Testis (tissue), 2 donors: ENCODE measurements at regions not wholly inside any gene's neighbourhood (a gene's known extent, or its start where the extent isn't known, plus 50 kb on each side); places are given as distances from the start of the nearest gene placed in this dataset.

ENCODE experiments used
- DNase-seq: peaks from one replicate; pipeline ENCODE4 v3.0.0-alpha.2; 2019
- H3K27ac ChIP-seq, 2 donors: fragments of 200-600 bp; sonication (generic); one replicate each; pipeline ENCODE4 v1.5.1; 2019
- H3K27me3 ChIP-seq: fragments of 200-600 bp; sonication (generic); one replicate; pipeline ENCODE4 v1.5.1; 2019
- H3K36me3 ChIP-seq: fragments of 200-600 bp; sonication (generic); one replicate; pipeline ENCODE4 v1.5.1; 2017; ENCODE audit warnings: low read depth; ENCODE audit errors: missing control alignments
- H3K4me1 ChIP-seq: fragments of 200-600 bp; sonication (generic); one replicate; pipeline ENCODE4 v1.5.1; 2019
- H3K4me3 ChIP-seq, 2 donors: fragments of 200-600 bp; sonication (generic); one replicate each; pipeline ENCODE4 v1.5.1; 2017 to 2019
- H3K9me3 ChIP-seq: fragments of 200-600 bp; sonication (generic); one replicate; pipeline ENCODE4 v1.5.1; 2017
- CTCF ChIP-seq, 3 experiments: fragments of 450-650 bp in 2 of 3; fragments of 200-600 bp in 1 of 3; sonication (generic) in 1 of 3; IDR thresholded peaks; one replicate each; pipeline ENCODE4 v1.5.1; 2016 to 2019; ENCODE audit warnings: antibody characterized with exemption in 3 of 3, mild to moderate bottlenecking in 2 of 3, moderate library complexity in 1 of 3
- POLR2A ChIP-seq: fragments of 450-650 bp; IDR thresholded peaks from one replicate; pipeline ENCODE4 v1.6.1; 2017; ENCODE audit warnings: antibody characterized with exemption, mild to moderate bottlenecking, moderate library complexity
- WGBS, 2 donors: methylation state at CpG; one replicate each; pipeline ENCODE4 v1.1.5; 2018; 5-methylcytosine and 5-hydroxymethylcytosine counted together
- intact Hi-C: fragments of 100-400 bp; cut with DNase I; formaldehyde crosslinking; loops from one replicate; pipeline ENCODE4 v1.15.1; 2023; ENCODE audit warnings: low total_unique reads

- Histone ChIP-seq H3K4me1 (no peaks in the 10 kb centered on the region), H3K9me3 (no peaks in the 10 kb centered on the region), H3K36me3 (no peaks in the 10 kb centered on the region), H3K4me3 (no peak overlapping the region), H3K27ac (no peak overlapping the region), H3K27me3 (no peaks in the 10 kb centered on the region)
- intact Hi-C loops: no loop called here
- 48 to 60% methylated on average over 2 of the region's 2 CpGs for WGBS, 2 donors
- TF ChIP-seq CTCF (IDR thresholded peaks at IDR 0.05) (no peak), POLR2A (no peak)
- DNase-seq: no peak
Observed at GRCh38 chr10:83612746-83613145, 526.6 kb upstream of the GHITM start.

GRCh38 chr10:83617172-83617571, 522.1 kb upstream of the GHITM start:
- Histone ChIP-seq H3K9me3 (no peaks in the 10 kb centered on the region), H3K27me3 (no peaks in the 10 kb centered on the region), H3K4me3 (no peak overlapping the region), H3K27ac (no peak overlapping the region), H3K4me1 (peaks cover 17% of the 10 kb centered on the region), H3K36me3 (no peaks in the 10 kb centered on the region)
- 88 to 93% methylated on average over 1 of the region's 1 CpG for WGBS, 2 donors
- intact Hi-C loops: no loop called here
- no peak for TF ChIP-seq CTCF (IDR thresholded peaks at IDR 0.05)
- no peak for TF ChIP-seq POLR2A
- DNase-seq: no peak

- no peak overlapping the region for H3K4me3 ChIP-seq
- H3K27me3 ChIP-seq: no peaks in the 10 kb centered on the region
- H3K4me1 ChIP-seq: peaks cover 17% of the 10 kb centered on the region
- DNase-seq: no peak
- no peak overlapping the region for H3K27ac ChIP-seq
- no peaks in the 10 kb centered on the region for H3K36me3 ChIP-seq
- no peak for TF ChIP-seq CTCF (IDR thresholded peaks at IDR 0.05)
- no peak for TF ChIP-seq POLR2A
- intact Hi-C loops: no loop called here
- no peaks in the 10 kb centered on the region for H3K9me3 ChIP-seq
- WGBS, 2 donors: 46 to 48% methylated on average over 5 of the region's 5 CpGs
Observed at GRCh38 chr10:83617692-83618545, 521.4 kb upstream of the GHITM start.

GRCh38 chr10:83625831-83626360, 513.4 kb upstream of the GHITM start:
- no peak overlapping the region for H3K4me3 ChIP-seq
- no peaks in the 10 kb centered on the region for H3K36me3 ChIP-seq
- WGBS, 2 donors: 86 to 92% methylated on average over 5 of the region's 5 CpGs
- no peak overlapping the region for H3K27ac ChIP-seq
- H3K27me3 ChIP-seq: no peaks in the 10 kb centered on the region
- no peaks in the 10 kb centered on the region for H3K9me3 ChIP-seq
- DNase-seq: no peak
- peaks cover 7% of the 10 kb centered on the region for H3K4me1 ChIP-seq
- TF ChIP-seq POLR2A: no peak
- TF ChIP-seq CTCF (IDR thresholded peaks at IDR 0.05): no peak
- intact Hi-C loops: no loop called here

GRCh38 chr10:83632701-83633100, 506.6 kb upstream of the GHITM start:
- H3K27me3 ChIP-seq: no peaks in the 10 kb centered on the region
- no peaks in the 10 kb centered on the region for H3K4me1 ChIP-seq
- no peaks in the 10 kb centered on the region for H3K9me3 ChIP-seq
- no peak overlapping the region for H3K4me3 ChIP-seq
- no peak for DNase-seq
- intact Hi-C loops: no loop called here
- no peak overlapping the region for H3K27ac ChIP-seq
- H3K36me3 ChIP-seq: no peaks in the 10 kb centered on the region
- TF ChIP-seq CTCF (IDR thresholded peaks at IDR 0.05) (no peak), POLR2A (no peak)
